ENCODE measurements at regions not wholly inside any gene's neighbourhood (a gene's known extent, or its start where the extent isn't known, plus 50 kb on each side); places are given as distances from the start of the nearest gene placed in this dataset.

- TF ChIP-seq CTCF (conservative IDR thresholded peaks at IDR 0.05; ENCODE audit: low read length) (no peak), EZH2phosphoT487 (IDR thresholded peaks at IDR 0.05; ENCODE audit: borderline replicate concordance) (no peak)
These were observed 404.6 kb downstream of the MED13L start for GRCh38 chr12:115872919-115873357.

All from Loucy (cell line).